ENCODE measurements at regions not wholly inside any gene's neighbourhood (a gene's known extent, or its start where the extent isn't known, plus 50 kb on each side); places are given as distances from the start of the nearest gene placed in this dataset.

GRCh38 chr13:74593688-74594087 lies 459.5 kb upstream of the KLF12 start:
- ATAC-seq (no peak), DNase-seq (ENCODE audit: low read depth, low spot score) (no peak)
- no peak overlapping the region for H3K27ac ChIP-seq (ENCODE audit: low read length)
- POLR2A ChIA-PET = no interaction called here
- CTCF ChIA-PET = no interaction called here
- no peaks in the 10 kb centered on the region for H3K27me3 ChIP-seq (ENCODE audit: control insufficient read depth, insufficient read depth, low read length)
- intact Hi-C loops (cut with micrococcal nuclease; ENCODE audit: unreplicated experiment) (no loop called here), in situ Hi-C loops (cut with HindIII; ENCODE audit: low pct_unique_long_range_greater_than_20kb, low sequenced_read_pairs) (no loop called here)
- BruUV-seq (replicated peaks) = no TSS peak
- no peak overlapping the region for H3K4me3 ChIP-seq (ENCODE audit: low read depth in 2 of 2, low read length in 2 of 2)
- no peaks in the 10 kb centered on the region for H3K9me3 ChIP-seq (ENCODE audit: control insufficient read depth, insufficient read depth, low read depth, low read length)
- no peaks in the 10 kb centered on the region for H3K4me1 ChIP-seq (ENCODE audit: control insufficient read depth, insufficient read depth, low read length)
- no peak for TF ChIP-seq REST (IDR thresholded peaks at IDR 0.05; ENCODE audit: insufficient read depth in 1 of 2, low read depth in 2 of 2, low read length in 1 of 2)
- TF ChIP-seq SIN3A (IDR thresholded peaks at IDR 0.05; ENCODE audit: borderline replicate concordance, insufficient read depth, low read depth, low read length) = no peak
- no peak for TF ChIP-seq POLR2AphosphoS5 (IDR thresholded peaks at IDR 0.05; ENCODE audit: low read depth, low read length)
- TF ChIP-seq CTCF (IDR thresholded peaks at IDR 0.05) = no peak
- TF ChIP-seq TCF7L2 (IDR thresholded peaks at IDR 0.05; ENCODE audit: low read depth, low read length) = no peak
- no peaks in the 10 kb centered on the region for H3K36me3 ChIP-seq (ENCODE audit: control insufficient read depth, insufficient read depth, low read length)

GRCh38 chr13:74586847-74587246 lies 452.6 kb upstream of the KLF12 start:
- DNase-seq (ENCODE audit: low read depth, low spot score) = no peak
- no peak overlapping the region for H3K4me3 ChIP-seq (ENCODE audit: low read depth in 2 of 2, low read length in 2 of 2)
- H3K27ac ChIP-seq (ENCODE audit: low read length) = no peak overlapping the region
- TF ChIP-seq POLR2AphosphoS5 (IDR thresholded peaks at IDR 0.05; ENCODE audit: low read depth, low read length) (no peak), SIN3A (IDR thresholded peaks at IDR 0.05; ENCODE audit: borderline replicate concordance, insufficient read depth, low read depth, low read length) (no peak), TCF7L2 (IDR thresholded peaks at IDR 0.05; ENCODE audit: low read depth, low read length) (no peak), REST (IDR thresholded peaks at IDR 0.05; ENCODE audit: insufficient read depth in 1 of 2, low read depth in 2 of 2, low read length in 1 of 2) (no peak), CTCF (IDR thresholded peaks at IDR 0.05) (no peak)
- H3K27me3 ChIP-seq (ENCODE audit: control insufficient read depth, insufficient read depth, low read length) = no peaks in the 10 kb centered on the region
- in situ Hi-C loops (cut with HindIII; ENCODE audit: low pct_unique_long_range_greater_than_20kb, low sequenced_read_pairs) = no loop called here
- H3K9me3 ChIP-seq (ENCODE audit: control insufficient read depth, insufficient read depth, low read depth, low read length) = no peaks in the 10 kb centered on the region
- ChIA-PET POLR2A (no interaction called here), CTCF (no interaction called here)
- intact Hi-C loops (cut with micrococcal nuclease; ENCODE audit: unreplicated experiment) = no loop called here
- H3K36me3 ChIP-seq (ENCODE audit: control insufficient read depth, insufficient read depth, low read length) = no peaks in the 10 kb centered on the region
- BruUV-seq (replicated peaks) = no TSS peak
- ATAC-seq = no peak
- H3K4me1 ChIP-seq (ENCODE audit: control insufficient read depth, insufficient read depth, low read length) = no peaks in the 10 kb centered on the region

Data from Panc1 (cell line).